ENCODE measurements at regions not wholly inside any gene's neighbourhood (a gene's known extent, or its start where the extent isn't known, plus 50 kb on each side); places are given as distances from the start of the nearest gene placed in this dataset.
"Not testable (repeated sequence)": the region's sequence is repeated elsewhere in the genome, so short reads cannot be mapped to it uniquely, and the experiment has no call there.

DNA sequence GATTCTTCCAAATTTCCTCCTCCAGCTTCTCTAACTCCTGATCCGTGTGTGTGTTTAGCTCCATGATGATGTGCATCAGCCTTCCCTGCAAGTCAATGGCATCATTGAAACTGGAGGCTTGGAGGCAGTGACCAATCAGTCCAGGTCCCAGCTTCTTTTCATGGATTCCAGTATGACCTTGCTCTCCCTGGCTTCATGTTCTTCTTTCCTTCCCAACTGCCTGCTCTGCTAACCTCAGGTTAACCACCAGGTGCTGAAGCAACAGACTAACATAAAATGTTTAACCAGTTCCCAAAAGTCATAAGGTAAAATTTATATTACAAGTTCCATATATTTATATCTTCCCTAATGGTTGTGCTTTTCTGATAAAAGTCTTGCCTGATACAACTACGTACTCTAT, 512.8 kb upstream of the EPHA7 start:
- no peak for DNase-seq

- DNase-seq: no peak
Measured at GRCh38 chr6:93927731-93928130, 508.4 kb upstream of the EPHA7 start.

- no peak for DNase-seq
Measured at GRCh38 chr6:93919365-93919764, 500.0 kb upstream of the EPHA7 start.

DNA sequence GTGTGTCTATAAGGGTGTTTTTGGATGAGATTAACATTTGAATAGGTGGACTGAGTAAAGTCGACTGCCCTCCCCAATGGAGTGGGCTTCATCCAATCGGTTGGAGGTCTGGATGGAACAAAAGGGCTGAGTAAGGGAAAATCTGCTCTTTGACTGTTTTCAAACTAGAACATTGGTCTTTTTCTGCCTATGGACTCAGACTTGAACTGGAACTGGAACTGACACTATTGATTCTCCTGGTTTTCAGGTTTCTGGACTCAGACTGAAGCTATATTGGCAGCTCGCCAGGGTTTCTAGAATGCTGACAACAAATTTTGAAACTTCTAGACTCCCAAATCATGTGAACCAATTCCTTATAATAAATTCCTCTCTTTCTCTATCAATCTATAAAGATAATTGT, 498.9 kb upstream of the EPHA7 start:
- no peak for DNase-seq

- no peak for DNase-seq
Measured at GRCh38 chr6:93917216-93917615, 497.9 kb upstream of the EPHA7 start.

DNA sequence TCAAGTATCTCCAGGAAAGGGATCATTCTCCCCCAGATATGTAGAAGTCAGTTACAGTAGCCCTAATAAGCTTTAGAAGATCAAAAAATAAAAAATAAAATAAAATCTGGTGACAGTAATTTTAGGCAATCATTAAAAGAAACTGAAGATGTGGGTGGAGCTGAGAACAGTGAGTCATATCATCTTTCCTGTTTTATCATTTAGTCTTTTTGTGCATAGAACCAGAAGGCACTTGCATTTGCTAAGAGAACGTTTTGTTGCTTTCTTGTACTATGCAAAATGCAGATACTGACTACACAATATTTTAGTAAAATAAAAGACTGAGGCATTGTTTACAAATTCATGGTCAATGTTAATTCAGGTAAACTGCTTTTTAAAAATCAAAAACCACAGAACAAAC, 497.4 kb upstream of the EPHA7 start:
- DNase-seq: no peak

DNA sequence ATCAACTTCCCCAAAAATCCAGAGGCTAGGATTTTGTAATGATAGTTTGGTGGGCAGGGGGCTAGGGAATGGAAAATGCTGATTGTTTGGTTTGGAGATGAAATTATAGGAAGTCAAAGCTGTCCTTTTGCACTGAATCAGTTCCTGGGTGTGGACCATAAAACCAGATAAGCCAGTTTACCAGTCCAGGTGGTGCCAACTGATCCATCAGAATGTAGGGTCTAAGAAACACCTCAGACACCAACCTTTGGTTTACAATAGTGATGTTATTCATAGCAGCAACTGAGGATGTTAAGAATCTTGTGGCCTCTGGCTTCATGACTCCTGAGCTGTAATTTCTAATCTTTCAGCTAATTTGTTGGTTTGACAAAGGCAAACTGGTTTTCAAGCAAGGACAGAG, 496.6 kb upstream of the EPHA7 start:
- DNase-seq: no peak

GRCh38 chr6:93902517-93902916, 483.2 kb upstream of the EPHA7 start:
- no peak for DNase-seq

GRCh38 chr6:93900142-93900541, 480.8 kb upstream of the EPHA7 start:
- DNase-seq: no peak

- no peak for DNase-seq
Measured at GRCh38 chr6:93896081-93896480, 476.7 kb upstream of the EPHA7 start.

- DNase-seq: no peak
Measured at GRCh38 chr6:93894521-93894920, 475.2 kb upstream of the EPHA7 start.

DNA sequence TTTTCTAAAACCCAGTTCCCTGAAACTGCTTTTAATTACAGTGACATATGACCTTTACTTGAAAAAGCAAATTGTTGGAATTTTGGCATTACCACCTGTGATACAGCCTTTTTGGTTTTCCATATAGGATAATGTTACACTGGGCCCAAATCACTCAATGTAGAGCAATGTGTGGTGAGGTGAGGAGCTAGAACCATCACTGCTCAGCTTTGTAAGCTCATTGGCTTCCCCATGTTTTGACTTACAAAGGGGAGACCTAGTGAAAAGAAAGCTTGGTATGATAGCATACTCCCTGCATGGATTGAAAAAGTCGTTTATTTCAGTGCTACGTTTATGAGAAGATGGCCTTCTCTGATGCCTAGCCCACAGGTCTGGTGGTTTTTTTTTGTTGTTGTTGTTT, 470.4 kb upstream of the EPHA7 start:
- no peak for DNase-seq

- no peak for DNase-seq
Measured at GRCh38 chr6:93886416-93886815, 467.1 kb upstream of the EPHA7 start.

GRCh38 chr6:93859971-93860370, 440.6 kb upstream of the EPHA7 start:
- no peak for DNase-seq

DNA sequence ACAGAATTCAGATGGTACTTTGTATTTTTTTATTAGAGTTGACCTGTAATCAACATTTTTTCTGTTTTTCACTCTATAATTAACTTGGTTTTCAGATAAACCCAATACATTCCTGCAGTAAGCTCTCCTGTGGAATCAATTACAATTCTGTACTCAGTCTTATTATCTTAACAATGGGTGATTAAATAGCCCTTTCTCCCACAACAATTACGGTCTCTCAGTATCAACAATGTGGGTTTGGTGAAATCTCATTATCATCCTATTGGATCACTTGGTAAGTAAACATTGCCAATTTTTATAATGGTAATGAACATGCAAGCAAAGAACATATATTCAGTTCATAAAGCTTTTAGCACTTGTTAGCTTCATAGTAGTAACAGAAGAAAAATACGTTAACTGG, 438.9 kb upstream of the EPHA7 start:
- no peak for DNase-seq

DNA sequence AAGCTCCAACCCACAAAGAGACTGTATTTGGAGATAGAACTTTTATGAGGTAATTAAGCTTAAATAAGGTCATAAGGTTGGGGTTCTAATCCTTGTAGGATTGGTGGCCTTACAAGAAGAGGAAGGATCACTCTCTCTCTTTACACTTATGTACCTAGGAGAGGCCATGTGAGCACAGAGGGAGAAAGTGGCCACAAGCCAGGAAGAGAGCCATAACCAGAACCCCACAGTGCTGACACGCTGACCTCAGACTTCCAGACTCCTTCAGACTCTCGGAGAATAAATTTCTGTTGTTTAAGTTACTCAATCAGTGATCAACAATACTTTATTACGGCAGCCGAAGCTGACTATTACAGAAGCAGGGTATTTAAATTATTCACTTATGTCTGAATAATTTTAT, 430.5 kb upstream of the EPHA7 start:
- no peak for DNase-seq

GRCh38 chr6:93848031-93848742, 428.8 kb upstream of the EPHA7 start:
- no peak for DNase-seq

GRCh38 chr6:93842178-93842577, 422.8 kb upstream of the EPHA7 start:
- DNase-seq: no peak

DNA sequence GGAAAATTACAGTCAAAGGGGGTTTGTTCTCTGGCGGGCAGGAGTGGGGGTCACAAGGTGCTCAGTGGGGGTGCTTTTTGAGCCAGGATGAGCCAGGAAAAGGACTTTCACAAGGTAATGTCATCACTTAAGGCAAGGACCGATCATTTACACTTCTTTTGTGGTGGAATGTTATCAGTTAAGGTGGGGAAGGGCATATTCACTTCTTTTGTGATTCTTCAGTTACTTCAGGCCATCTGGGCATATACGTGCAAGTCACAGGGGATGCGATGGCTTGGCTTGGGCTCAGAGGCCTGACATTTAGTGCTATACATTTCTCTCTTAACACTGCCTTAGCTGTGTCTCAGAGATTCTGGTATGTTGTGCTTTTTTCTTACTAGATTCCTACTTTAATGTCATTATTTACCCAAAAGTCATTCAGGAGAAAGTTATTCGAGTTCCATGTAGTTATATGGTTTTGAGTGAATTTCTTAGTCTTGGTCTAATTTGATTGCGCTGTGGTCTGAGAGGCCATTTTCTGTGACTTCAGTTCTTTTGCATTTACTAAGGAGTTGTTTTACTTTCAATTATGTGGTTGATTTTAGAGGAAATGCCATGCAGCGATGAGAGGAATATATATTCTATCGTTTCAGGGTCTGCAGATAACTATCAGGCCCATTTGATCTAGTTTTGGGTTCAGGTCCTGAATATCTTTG, 416.2 kb upstream of the EPHA7 start:
- not testable (repeated sequence) for DNase-seq

GRCh38 chr6:93835026-93835425, 415.7 kb upstream of the EPHA7 start:
- not testable (repeated sequence) for DNase-seq

GRCh38 chr6:93833326-93833725, 414.0 kb upstream of the EPHA7 start:
- DNase-seq: not testable (repeated sequence)

- not testable (repeated sequence) for DNase-seq
Measured at GRCh38 chr6:93829757-93830156, 410.4 kb upstream of the EPHA7 start.

- no peak for DNase-seq
Measured at GRCh38 chr6:93829009-93829408, 409.6 kb upstream of the EPHA7 start.

GRCh38 chr6:93828553-93828952, 409.2 kb upstream of the EPHA7 start:
- no peak for DNase-seq

Measured in right kidney (tissue), 1 donor.